ENCODE measurements at regions not wholly inside any gene's neighbourhood (a gene's known extent, or its start where the extent isn't known, plus 50 kb on each side); places are given as distances from the start of the nearest gene placed in this dataset.

DNA sequence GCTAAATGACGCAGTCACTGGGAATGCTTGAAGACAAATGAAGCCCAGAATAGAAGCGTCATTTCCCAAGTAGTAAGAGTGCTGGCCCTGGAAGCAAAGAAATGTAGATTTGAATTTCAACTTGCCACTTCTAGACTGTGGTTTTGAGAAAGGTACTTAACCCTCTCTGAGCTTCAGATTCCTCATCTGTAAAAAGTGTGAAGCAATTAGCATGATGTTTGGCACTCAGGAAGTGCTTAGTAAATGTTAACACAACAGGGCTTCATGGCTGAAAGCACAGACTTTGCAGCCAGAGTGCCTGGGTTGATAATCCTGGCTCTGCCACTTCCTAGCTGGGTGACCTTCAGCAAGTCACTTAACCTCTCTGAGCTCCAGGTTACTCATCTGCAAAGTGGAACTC is 147.4 kb upstream of the RPS6KA3 start:
- Histone ChIP-seq H3K36me3 (ENCODE audit: insufficient read depth, low read length) (no peaks in the 10 kb centered on the region), H3K79me2 (ENCODE audit: insufficient read depth, low read length) (no peaks in the 10 kb centered on the region), H3K4me3 (ENCODE audit: low read length, poor library complexity, severe bottlenecking) (no peak overlapping the region), H3F3A (ENCODE audit: low read depth) (peaks cover 2% of the 10 kb centered on the region; the same call in 1 of the 2 replicates), H3K4me2 (ENCODE audit: low read depth, low read length, poor library complexity, severe bottlenecking) (peak overlapping the region; percentile 57), H3K9me3 (ENCODE audit: insufficient read depth, low read depth, low read length) (no peaks in the 10 kb centered on the region), H3K4me1 (ENCODE audit: insufficient read depth, low read length, poor library complexity, severe bottlenecking) (peaks cover 51% of the 10 kb centered on the region), H3K9me2 (replicated peaks; ENCODE audit: low read depth, low read length) (no peaks in the 10 kb centered on the region), H3K9ac (ENCODE audit: low read depth, low read length, poor library complexity, severe bottlenecking) (peak overlapping the region; percentile 39), H2AFZ (ENCODE audit: low read length) (no peak overlapping the region), H4K20me1 (ENCODE audit: insufficient read depth, low read length, poor library complexity, severe bottlenecking) (no peaks in the 10 kb centered on the region), H3K27me3 (ENCODE audit: insufficient read depth, low read length, poor library complexity, severe bottlenecking) (no peaks in the 10 kb centered on the region)
- TF ChIP-seq CTCF (conservative IDR thresholded peaks at IDR 0.05; ENCODE audit: low read length) (no peak), EZH2phosphoT487 (IDR thresholded peaks at IDR 0.05; ENCODE audit: borderline replicate concordance) (no peak)

DNA sequence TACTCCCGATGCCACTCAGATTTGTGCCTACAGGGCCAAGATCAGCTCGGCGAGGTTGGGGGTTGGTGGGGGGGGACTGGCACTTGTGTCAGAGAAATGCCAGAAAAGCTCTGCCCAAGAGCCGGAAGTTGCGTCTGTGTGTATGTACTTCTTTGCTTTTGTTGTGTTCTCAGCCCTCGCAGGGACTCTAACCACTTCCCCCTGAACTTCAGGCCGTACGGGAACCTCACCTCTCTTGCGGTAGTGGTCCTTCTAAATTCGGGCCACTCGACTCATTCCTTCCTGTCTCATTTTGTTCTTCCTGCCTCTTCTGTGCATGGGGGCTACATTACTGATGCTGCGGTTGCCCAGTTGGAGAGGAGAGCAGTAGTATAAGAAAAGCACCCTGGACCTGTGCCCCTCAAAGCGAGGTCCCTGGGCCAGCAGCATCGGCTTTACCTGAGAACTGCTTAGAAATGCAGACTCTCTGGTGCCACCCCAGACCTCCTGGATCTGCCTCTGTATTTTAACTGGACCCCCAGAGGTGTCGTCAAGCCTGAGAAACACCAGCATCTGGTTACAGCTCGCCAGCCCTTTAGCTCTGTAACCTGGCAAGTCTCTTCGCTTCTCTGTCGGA is 146.3 kb upstream of the RPS6KA3 start:
- Histone ChIP-seq H3F3A (ENCODE audit: low read depth) (no peaks in the 10 kb centered on the region; the same call in 1 of the 2 replicates), H4K20me1 (ENCODE audit: insufficient read depth, low read length, poor library complexity, severe bottlenecking) (no peaks in the 10 kb centered on the region), H3K9ac (ENCODE audit: low read depth, low read length, poor library complexity, severe bottlenecking) (peak overlapping the region; percentile 39), H3K9me3 (ENCODE audit: insufficient read depth, low read depth, low read length) (no peaks in the 10 kb centered on the region), H3K27me3 (ENCODE audit: insufficient read depth, low read length, poor library complexity, severe bottlenecking) (no peaks in the 10 kb centered on the region), H3K9me2 (replicated peaks; ENCODE audit: low read depth, low read length) (no peaks in the 10 kb centered on the region), H2AFZ (ENCODE audit: low read length) (no peak overlapping the region), H3K79me2 (ENCODE audit: insufficient read depth, low read length) (no peaks in the 10 kb centered on the region), H3K36me3 (ENCODE audit: insufficient read depth, low read length) (no peaks in the 10 kb centered on the region), H3K4me1 (ENCODE audit: insufficient read depth, low read length, poor library complexity, severe bottlenecking) (peaks cover 42% of the 10 kb centered on the region), H3K4me2 (ENCODE audit: low read depth, low read length, poor library complexity, severe bottlenecking) (peak overlapping the region; percentile 57), H3K4me3 (ENCODE audit: low read length, poor library complexity, severe bottlenecking) (peak overlapping the region; percentile 39)
- TF ChIP-seq CTCF (conservative IDR thresholded peaks at IDR 0.05; ENCODE audit: low read length): no peak
- TF ChIP-seq EZH2phosphoT487 (IDR thresholded peaks at IDR 0.05; ENCODE audit: borderline replicate concordance): no peak

- Histone ChIP-seq H3K36me3 (ENCODE audit: insufficient read depth, low read length) (no peaks in the 10 kb centered on the region), H3K4me1 (ENCODE audit: insufficient read depth, low read length, poor library complexity, severe bottlenecking) (peaks cover 36% of the 10 kb centered on the region), H3K27me3 (ENCODE audit: insufficient read depth, low read length, poor library complexity, severe bottlenecking) (no peaks in the 10 kb centered on the region), H3K4me3 (ENCODE audit: low read length, poor library complexity, severe bottlenecking) (no peak overlapping the region), H3K9ac (ENCODE audit: low read depth, low read length, poor library complexity, severe bottlenecking) (no peak overlapping the region), H4K20me1 (ENCODE audit: insufficient read depth, low read length, poor library complexity, severe bottlenecking) (no peaks in the 10 kb centered on the region), H3K4me2 (ENCODE audit: low read depth, low read length, poor library complexity, severe bottlenecking) (no peak overlapping the region), H3K9me2 (replicated peaks; ENCODE audit: low read depth, low read length) (no peaks in the 10 kb centered on the region), H3F3A (ENCODE audit: low read depth) (no peaks in the 10 kb centered on the region; the same call in 1 of the 2 replicates), H3K79me2 (ENCODE audit: insufficient read depth, low read length) (no peaks in the 10 kb centered on the region), H3K9me3 (ENCODE audit: insufficient read depth, low read depth, low read length) (no peaks in the 10 kb centered on the region), H2AFZ (ENCODE audit: low read length) (0 out of 2 replicates have a peak overlapping the region, but pooled peaks have one; percentile 20)
- no peak for TF ChIP-seq CTCF (conservative IDR thresholded peaks at IDR 0.05; ENCODE audit: low read length)
- TF ChIP-seq EZH2phosphoT487 (IDR thresholded peaks at IDR 0.05; ENCODE audit: borderline replicate concordance): no peak
Measured at GRCh38 chrX:20410540-20410939, 143.8 kb upstream of the RPS6KA3 start.
